GM18873 (cell line): ENCODE measurements at regions not wholly inside any gene's neighbourhood (a gene's known extent, or its start where the extent isn't known, plus 50 kb on each side); places are given as distances from the start of the nearest gene placed in this dataset.

Source experiments
- ATAC-seq: cut with Tn5 transposase; IDR thresholded peaks from one replicate; pipeline ENCODE4 v1.9.1; 2021; ENCODE audit warnings: mild to moderate bottlenecking, moderate library complexity, moderate number of reproducible peaks; ENCODE audit not compliant: unreplicated experiment, low FRiP score

DNA sequence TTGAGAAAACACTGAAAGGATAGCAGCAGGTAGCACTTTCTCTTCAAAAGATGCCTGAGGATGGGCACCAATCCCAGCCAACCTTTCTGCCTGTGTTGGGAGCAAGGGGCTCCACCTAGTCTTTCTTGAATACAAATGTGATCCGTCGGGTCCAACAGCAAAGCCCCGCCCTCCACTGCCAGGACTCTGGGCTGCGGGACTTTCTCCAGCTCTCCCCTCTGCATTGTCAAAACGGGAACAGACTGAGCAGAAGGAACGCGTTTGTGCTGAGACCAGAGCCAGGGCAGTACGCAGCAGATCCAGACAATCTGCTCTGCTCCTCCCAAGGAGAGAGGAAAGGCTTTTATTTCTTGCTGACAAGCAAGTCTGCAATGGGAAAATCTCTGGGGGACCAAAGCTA, 139.7 kb downstream of the SEC61B start:
- ATAC-seq: no peak

- ATAC-seq: no peak
Measured at GRCh38 chr9:99362321-99362720, 140.2 kb downstream of the SEC61B start.

- no peak for ATAC-seq
Measured at GRCh38 chr9:99363509-99363908, 141.4 kb downstream of the SEC61B start.

DNA sequence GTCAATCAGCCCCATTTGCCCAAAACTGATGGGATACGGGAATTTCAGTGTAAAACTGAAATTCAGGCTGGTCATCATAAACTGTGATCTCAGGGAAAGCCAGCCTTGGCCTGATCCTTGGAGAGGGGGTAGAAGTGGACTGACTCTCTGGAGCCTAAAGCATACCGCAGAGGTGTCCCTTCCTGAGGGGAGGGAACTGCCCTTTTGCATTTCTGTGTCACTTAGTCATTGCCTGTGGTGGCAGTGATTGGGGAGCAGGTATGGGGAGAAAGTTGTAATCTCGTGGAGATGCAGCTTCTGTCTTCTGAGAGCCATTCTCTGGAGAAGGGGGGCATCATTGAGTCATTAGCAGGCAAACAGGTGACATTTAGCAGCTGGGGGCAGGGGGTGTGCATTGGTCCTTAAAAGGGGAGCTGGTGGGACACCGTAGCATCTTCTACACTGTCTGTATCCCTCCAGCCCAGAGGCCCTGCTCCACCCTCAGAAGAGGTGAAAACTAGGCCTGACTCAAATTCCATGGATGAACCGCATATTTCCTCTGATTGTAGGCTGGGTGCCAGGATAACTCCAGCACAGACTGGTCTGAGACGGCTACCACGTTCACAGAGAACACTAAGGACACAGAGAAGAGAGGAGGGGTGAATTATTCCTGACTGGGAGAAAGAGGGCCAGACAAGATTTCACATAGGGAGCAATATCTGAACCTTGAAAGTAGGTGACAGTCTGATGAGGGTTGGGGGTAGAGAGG, 143.3 kb downstream of the SEC61B start:
- no peak for ATAC-seq

GRCh38 chr9:99366183-99366582, 144.1 kb downstream of the SEC61B start:
- no peak for ATAC-seq

DNA sequence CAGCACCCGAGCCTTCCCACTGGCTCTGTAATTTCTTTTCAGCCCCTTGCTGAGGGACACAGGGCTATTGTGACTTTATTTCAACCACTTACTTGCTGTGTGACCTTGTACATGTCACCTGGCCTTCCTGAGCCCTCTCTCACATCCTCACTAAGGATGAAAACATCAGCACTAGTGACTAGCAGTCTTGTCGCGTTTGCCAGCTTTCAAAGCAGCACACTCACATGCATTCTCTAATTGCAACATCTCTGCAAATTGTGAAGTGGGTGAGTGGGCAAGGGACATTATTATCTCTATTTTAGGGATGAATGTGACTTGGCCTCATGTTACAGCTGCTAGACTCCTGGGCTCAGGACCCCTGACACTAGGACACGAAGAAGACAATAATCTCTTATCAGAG, 144.5 kb downstream of the SEC61B start:
- no peak for ATAC-seq

DNA sequence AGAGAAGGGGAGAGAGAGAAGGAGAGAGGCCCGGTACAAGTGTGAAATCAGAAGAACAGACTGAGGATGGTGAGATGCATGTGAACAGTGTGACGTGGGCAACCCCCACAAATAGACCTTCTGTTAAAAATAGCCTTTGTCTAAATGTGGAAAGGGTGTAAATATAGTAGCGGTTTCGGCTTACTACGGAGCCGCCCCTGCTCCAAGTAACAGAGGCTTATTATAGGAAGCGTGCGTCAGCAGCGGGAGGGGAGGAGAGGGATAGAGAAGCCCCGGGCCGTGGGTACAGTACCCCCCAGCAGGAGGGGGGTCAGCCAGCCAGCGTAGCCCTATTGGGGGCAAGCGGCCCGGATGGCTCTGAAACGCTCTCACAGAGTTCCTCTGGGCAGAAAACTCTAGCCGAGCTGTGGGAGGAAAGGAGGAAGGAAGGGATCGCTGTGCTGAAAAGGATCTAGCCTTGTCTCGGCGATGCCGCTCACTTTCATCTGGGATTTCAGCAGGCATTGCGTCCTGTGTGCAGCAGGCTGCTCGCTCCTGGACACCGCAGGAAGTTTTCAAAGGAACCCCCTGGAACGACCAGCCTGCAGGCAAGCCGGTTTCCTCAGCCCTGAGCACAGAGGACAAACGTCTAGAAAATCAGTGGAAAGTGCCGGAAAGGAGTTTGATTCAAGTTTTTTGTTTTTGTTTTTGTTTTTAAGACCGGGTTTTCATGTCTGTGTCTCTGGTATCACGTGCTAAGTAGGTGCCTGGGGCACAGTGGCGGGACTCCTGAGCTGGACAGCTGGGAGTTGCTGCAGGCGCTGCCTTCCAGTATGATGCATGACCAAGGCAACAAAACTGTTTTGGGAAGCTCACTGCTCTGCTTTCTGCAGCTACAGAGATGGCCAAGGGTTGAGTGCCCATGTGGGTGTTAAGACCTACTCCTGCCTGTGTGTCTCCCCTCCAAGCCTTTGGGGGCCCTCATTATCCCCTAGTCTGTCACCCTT, 146.6 kb downstream of the SEC61B start:
- no peak for ATAC-seq

DNA sequence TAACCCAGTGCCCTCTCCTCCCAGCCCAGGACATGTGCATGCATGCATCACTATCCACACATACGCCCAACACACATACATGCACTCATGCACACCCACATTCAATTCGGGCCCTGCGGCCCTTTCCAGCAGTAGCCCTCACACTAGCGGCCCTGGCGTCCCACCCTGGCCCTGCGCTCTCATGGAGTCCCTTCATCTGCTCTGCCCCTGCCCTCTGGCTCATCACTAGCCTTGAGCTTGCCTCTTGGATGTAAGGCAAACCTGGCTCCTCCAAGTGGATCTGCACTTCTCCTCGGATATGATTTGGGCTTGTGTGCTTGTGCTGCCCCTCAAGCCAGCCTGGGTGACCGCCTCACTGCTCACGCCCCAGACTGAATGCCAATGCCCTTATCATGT, 147.2 kb downstream of the SEC61B start:
- ATAC-seq: no peak

DNA sequence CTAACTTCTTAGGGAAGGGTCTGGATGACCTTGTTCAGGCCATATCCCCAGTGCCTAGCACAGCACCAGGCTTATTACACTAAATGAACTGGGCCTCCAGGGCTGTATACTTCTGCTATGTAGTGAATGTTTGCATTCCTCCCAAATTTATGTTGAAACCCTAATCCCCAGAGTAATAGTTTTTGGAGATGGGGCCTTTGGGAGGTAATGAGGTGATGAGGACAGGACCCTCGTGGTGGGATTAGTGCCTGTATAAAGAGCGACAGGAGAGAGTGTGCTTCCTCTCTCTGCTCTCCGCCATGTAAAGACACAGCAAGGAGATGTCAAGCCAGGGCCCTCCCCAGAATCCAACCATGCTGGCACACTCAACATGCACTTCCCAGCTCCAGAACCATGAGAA, 148.3 kb downstream of the SEC61B start:
- no peak for ATAC-seq

GRCh38 chr9:99371376-99371775, 149.3 kb downstream of the SEC61B start:
- ATAC-seq: no peak

DNA sequence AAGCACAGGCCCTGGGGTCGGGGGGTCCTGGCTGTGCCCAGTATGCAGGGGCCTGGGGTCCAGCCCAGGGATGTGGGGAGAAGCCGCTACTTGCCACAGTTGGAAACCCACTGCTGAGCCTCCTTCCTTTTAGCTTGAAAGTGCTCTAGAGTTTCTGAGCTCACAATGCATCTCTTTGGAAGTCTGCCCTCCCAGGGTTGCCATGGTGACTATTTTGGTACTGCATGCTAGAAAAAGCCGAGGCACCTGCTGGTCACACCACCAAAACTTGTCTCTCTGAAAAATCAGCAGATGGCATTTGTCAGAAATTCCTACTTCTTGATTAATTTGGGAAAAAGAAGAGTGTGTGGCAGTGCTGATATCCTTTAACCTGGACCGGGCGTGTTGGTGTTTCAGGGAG, 151.8 kb downstream of the SEC61B start:
- no peak for ATAC-seq

- ATAC-seq: no peak
Measured at GRCh38 chr9:99374793-99375192, 152.7 kb downstream of the SEC61B start.

DNA sequence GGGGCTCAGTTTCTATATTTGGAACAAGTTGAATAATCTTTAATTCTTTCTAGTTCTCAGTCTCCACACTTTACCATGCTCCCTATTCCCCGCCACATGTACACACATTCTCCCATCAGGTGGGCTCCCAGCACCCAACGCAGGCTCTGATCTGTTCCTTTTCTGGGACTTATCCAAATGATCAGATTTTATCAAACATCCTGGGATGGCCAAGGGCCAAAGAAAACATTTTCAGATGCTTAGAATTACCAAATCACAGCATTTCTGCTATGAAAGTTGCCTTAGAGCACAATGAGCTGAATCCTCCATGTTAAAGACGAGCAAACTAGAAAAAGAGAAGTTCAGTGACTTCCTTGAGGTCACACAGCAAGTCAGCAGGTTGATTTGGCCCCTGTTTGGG, 153.4 kb downstream of the SEC61B start:
- ATAC-seq: no peak

DNA sequence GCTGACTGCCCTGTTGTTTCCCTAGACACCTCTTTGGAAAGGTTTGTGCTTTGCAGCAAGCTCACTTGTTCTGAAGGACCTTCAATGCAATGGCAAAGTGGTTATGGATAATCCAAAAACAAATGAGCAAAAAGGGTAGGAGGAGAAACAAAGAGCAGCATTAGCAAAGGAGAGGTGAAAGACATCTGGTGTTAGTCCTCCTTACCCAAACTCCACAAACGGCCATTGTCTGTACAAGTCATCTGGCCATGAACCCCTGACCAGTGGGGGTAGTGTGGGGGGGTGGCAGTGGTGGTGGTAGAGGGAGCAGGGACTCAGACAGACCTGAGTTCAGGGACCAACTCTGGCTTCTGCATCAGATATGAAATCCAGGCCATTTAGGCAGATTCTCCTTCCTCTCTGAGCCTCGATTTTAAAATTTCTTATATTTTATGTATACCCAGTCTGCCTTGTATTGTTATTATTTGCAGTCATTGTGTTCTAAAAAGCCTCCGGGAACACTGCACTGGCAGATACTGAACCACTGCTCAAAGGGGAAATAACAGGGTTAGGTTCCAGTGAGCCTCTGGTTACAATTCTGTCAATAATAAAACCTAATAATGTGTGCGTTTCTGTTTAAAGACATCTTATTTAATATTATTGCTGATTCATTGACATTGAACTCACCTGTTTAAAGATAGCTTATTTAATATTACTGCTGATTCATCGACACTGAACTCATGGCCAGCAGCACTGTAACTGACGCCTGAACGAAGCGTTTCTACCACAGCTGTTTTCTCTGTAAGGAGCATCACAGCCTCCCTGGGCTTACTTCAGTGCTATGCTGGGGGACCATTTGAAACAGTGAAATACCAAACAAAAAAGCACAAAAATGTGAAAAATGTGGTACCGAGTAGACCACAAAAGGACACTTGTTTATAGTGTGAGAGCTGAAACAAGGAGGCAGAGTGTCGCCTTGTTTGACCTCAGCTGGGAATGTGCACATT, 156.0 kb downstream of the SEC61B start:
- no peak for ATAC-seq

DNA sequence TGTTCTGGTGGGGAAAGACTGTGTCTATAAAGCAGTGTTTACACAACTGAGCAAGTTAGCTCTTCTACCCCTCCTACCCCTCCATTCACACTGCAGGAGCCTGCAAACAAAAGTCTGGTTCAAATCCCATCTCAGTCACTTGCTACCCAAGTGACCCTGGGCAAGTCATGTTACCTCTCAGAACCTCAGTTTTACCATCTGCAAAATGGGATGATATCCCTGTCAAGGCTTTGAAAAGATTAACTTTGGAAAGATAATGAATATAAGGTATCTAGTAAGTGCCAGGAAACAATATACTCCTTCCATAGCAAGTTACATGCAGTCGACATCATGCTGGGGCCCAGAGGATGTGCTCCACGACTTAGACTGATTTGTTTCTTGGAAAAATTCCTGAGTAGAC, 161.5 kb downstream of the SEC61B start:
- ATAC-seq: no peak

DNA sequence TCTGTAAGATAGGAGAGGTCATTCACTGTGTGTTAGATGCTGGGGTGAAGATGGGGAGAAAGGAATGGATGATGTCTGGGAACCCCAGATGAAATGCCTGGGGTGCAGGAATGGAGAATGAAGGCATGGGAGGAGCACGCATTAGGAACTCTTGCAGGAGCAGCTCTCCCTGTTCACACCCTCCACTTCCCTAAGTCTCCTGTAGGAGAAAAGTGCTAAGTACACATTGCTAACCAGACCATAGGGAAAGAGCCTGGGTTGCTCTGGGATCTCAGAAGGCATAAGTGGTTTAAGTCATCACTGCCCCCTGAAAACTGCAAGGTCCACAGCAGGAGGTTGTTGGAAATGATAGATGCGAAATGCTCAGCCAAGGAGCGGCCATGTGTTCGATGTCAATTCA, 163.1 kb downstream of the SEC61B start:
- ATAC-seq: no peak

DNA sequence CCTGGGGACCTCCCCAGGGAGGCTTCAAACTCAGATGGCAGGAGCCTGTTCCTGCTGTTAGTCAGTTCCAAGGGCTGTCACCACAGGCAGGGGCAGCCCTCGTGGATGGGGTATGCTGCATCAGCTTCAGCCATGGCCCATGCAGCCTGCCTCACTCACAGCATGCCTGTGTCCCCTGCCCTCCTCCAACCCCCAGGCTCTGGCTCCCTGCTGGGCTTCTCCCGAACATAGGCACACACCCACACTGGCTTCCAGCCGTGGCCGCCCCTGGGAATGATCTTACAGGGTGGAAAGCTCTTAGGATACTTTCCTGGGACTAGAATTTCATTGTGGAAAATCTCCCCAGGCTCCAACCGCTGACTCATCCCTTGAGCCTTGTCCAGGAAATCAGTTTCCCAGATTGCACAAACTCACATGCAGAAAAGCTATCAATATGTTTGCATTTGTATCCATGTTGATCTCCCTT, 163.8 kb downstream of the SEC61B start:
- no peak for ATAC-seq

DNA sequence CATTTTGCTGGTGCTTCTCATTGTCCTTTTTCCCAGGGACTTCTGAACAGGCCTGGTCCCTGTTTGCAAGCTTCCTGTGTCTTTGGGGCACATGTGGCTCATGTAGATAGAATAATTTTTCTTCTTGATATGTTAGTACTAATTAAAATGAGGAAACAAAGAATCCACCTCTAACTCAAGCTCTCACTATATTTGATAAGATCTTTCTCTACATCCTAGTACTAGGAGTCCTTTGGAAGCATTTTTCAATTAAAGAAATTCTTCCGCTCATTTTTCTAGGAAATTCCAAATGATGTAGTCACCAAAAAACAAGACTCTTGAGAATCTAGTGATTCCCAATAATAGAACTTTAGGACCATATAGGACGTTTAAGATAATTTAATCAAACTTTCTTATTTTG, 165.3 kb downstream of the SEC61B start:
- no peak for ATAC-seq

DNA sequence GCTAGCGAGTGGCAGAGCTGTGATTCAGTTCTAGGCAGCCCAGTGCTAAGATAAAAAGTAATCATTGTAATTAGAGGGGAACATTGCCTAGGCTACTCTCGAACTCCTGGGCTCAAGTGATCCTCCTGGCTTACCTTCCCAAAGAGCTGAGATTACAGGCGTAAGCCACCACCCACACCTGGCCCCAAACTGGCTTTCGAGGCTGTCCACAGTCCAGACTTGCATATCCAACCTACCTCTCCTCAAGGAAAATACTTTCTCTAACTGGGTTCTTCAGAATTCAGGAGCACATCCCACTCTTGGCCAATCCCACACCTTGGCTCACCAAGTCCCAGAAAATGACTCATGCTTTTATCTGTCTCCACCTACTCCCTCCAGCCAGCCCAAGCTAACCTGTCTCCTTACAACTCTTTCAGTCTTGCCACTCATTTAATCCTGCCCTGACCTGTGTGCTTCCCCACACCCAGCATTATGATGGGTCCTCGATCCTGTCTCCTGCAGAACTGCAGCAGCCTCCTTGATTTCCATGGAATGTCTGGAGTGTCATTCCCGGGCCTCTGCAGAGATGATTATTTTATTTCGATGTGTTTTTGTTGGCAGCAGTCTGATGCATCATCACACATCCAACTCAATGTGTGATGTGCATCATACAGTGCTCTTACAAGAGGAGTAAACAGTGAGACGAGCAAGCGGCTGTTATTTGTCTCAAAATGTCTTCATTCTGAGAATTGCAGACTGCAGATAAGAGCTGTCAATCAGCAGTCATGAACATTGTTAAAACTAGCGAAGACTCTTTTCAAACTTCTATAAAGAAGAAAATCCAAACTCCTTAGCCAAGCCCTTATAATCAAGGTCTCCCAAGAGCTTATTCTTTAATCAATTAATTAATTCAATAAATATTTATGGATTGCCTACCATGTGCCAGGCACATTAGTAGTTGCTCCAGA, 167.3 kb downstream of the SEC61B start:
- ATAC-seq: no peak
